ENCODE measurements at regions not wholly inside any gene's neighbourhood (a gene's known extent, or its start where the extent isn't known, plus 50 kb on each side); places are given as distances from the start of the nearest gene placed in this dataset.

GRCh38 chr18:25669741-25670140 lies 317.8 kb upstream of the ZNF521 start:
- FAIRE-seq (no peak), DNase-seq (ENCODE audit: insufficient read length) (no peak)
- no peak for TF ChIP-seq POLR2AphosphoS5 (IDR thresholded peaks at IDR 0.05; ENCODE audit: low read depth, low read length)
- no peak for TF ChIP-seq TAF1 (IDR thresholded peaks at IDR 0.05; ENCODE audit: borderline replicate concordance, low read depth, low read length)
- TF ChIP-seq POLR2A (IDR thresholded peaks at IDR 0.05; ENCODE audit: low read depth, low read length), result no peak

DNA sequence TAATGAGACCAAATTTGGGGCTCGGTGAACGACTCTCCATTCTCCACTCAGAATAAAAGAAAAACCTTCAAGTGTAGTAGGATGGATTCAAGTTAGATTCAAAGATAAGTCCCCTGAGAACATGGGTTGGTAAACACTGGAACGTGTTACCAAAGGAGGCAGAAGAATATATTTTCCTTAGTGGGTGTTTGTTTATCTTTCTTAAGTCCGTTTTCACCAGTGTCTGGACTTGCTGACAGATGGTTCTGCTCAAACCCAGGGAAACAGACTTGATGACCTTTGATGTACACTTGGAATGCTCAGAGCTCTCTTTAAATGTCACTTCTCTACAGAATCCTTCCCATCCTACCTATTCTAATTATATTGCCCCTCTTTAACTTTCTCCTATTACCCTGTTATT lies 310.3 kb upstream of the ZNF521 start:
- no peak for DNase-seq (ENCODE audit: insufficient read length)
- no peak for TF ChIP-seq POLR2A (IDR thresholded peaks at IDR 0.05; ENCODE audit: low read depth, low read length)
- TF ChIP-seq TAF1 (IDR thresholded peaks at IDR 0.05; ENCODE audit: borderline replicate concordance, low read depth, low read length), result no peak
- no peak for TF ChIP-seq POLR2AphosphoS5 (IDR thresholded peaks at IDR 0.05; ENCODE audit: low read depth, low read length)

DNA sequence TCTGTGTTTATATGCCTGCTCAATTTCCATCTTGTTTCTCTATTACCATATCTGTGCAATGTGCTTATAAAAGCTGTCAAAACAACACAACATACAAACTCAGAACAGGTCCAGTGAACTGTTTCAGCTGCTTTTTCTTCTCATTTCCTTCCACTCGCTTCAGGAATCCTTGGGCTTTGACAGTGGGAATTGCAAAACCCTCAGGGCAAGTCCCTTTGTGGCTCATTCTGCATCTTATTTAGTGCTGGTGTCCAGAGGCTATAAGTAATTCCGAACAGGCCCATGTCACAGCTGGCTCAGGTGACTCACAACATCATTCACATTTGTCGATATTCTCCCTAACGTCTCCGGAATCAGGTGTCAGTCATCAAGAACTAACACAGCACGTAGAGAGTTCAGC lies 309.9 kb upstream of the ZNF521 start:
- no peak for DNase-seq (ENCODE audit: insufficient read length)

More for the DNA sequence above, 310.3 kb upstream of the ZNF521 start:
- FAIRE-seq, result no peak

DNA sequence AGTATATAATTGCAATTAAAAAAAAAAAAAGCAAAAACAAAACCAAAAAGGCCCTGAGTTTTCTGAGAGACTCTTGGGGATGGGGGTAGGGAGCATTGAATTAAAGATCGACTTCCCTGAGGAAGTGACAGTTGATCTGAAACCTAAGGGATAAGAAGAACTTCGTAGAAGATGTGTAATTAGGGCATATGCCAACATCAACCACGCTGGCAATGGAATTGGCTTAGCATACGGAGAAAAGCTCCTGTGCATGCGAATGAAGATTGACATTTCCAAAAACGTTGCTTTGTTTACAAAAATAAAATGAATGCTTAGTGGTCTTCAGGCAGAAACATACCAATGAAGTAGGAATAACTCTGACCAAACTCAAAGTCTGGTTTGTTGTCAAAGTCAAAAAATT lies 307.6 kb upstream of the ZNF521 start:
- FAIRE-seq (no peak), DNase-seq (ENCODE audit: insufficient read length) (no peak)
- TF ChIP-seq POLR2A (IDR thresholded peaks at IDR 0.05; ENCODE audit: low read depth, low read length) (no peak), TAF1 (IDR thresholded peaks at IDR 0.05; ENCODE audit: borderline replicate concordance, low read depth, low read length) (no peak), POLR2AphosphoS5 (IDR thresholded peaks at IDR 0.05; ENCODE audit: low read depth, low read length) (no peak)

More for the DNA sequence above, 309.9 kb upstream of the ZNF521 start:
- FAIRE-seq, result no peak
- TF ChIP-seq POLR2AphosphoS5 (IDR thresholded peaks at IDR 0.05; ENCODE audit: low read depth, low read length) (no peak), TAF1 (IDR thresholded peaks at IDR 0.05; ENCODE audit: borderline replicate concordance, low read depth, low read length) (no peak), POLR2A (IDR thresholded peaks at IDR 0.05; ENCODE audit: low read depth, low read length) (no peak)

DNA sequence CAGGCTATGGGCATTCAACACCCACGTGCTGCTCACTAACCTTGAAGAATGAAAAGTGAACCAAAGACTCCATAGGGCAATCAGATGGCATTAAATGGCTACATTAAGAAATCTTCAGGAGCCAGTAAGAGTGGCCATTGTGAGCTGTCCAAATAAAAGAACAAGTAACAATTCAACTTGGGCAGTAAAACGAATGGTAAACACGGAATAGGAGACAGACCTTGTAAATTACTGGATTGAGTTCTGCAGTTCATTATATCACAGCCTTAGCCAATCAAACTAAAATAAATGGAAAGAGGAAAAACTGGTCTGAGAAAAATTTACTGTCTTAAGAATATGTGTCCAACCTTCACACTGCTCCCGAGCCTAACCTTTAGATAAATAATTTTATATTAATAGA lies 306.5 kb upstream of the ZNF521 start:
- FAIRE-seq, result no peak
- no peak for TF ChIP-seq POLR2A (IDR thresholded peaks at IDR 0.05; ENCODE audit: low read depth, low read length)
- TF ChIP-seq TAF1 (IDR thresholded peaks at IDR 0.05; ENCODE audit: borderline replicate concordance, low read depth, low read length), result no peak
- TF ChIP-seq POLR2AphosphoS5 (IDR thresholded peaks at IDR 0.05; ENCODE audit: low read depth, low read length), result no peak
- no peak for DNase-seq (ENCODE audit: insufficient read length)

DNA sequence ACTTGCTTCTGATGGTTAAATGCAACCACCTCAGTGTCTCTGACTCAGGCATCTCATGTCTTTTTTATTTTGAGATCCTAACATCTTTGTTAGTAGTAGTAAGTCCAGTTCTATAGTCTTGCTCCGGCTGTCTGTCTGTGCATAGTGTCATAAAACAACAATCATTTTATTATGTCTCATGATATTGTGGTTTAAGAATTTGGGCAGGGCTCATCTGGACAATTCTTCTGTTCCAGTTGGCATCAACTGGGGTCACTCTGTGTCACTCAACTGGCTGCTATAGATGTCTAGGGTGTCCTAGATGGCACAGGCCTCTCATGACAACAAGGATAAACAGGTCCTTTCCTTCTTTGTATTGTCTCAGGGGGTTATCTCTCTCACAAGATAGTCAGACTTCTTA lies 299.6 kb upstream of the ZNF521 start:
- no peak for TF ChIP-seq POLR2AphosphoS5 (IDR thresholded peaks at IDR 0.05; ENCODE audit: low read depth, low read length)
- no peak for TF ChIP-seq POLR2A (IDR thresholded peaks at IDR 0.05; ENCODE audit: low read depth, low read length)
- no peak for TF ChIP-seq TAF1 (IDR thresholded peaks at IDR 0.05; ENCODE audit: borderline replicate concordance, low read depth, low read length)
- no peak for DNase-seq (ENCODE audit: insufficient read length)
- FAIRE-seq, result no peak

- FAIRE-seq (no peak), DNase-seq (ENCODE audit: insufficient read length) (no peak)
- no peak for TF ChIP-seq POLR2A (IDR thresholded peaks at IDR 0.05; ENCODE audit: low read depth, low read length)
- no peak for TF ChIP-seq TAF1 (IDR thresholded peaks at IDR 0.05; ENCODE audit: borderline replicate concordance, low read depth, low read length)
- no peak for TF ChIP-seq POLR2AphosphoS5 (IDR thresholded peaks at IDR 0.05; ENCODE audit: low read depth, low read length)
Observed at GRCh38 chr18:25650201-25650941, 298.4 kb upstream of the ZNF521 start.

DNA sequence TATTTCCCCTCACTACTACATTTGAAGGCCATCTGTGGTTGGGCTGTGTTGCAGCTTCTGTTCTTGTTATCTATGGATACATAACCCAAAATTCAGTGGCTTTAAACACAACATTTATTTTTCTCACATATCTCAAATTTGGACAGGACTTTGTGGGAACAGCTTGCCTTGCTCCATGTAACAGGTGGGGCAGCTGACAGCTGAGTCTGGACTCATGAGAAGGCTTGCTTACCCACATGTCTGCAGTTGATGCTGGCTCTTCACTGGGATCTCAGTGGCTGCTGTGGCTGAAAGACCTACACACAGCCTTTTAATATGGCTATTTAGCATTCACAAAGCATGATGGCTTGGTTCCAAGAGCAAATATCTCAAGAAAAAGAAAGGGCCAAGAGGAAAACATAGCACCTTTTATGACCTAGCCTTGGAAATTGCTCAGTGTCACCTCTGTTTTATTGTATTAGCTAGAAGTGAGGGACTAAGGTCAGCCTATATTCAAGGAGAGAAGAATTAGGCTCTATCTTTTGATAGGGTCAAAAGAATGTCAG lies 296.8 kb upstream of the ZNF521 start:
- DNase-seq (ENCODE audit: insufficient read length), result no peak
- TF ChIP-seq POLR2A (IDR thresholded peaks at IDR 0.05; ENCODE audit: low read depth, low read length), result no peak
- no peak for TF ChIP-seq POLR2AphosphoS5 (IDR thresholded peaks at IDR 0.05; ENCODE audit: low read depth, low read length)
- TF ChIP-seq TAF1 (IDR thresholded peaks at IDR 0.05; ENCODE audit: borderline replicate concordance, low read depth, low read length), result no peak
- FAIRE-seq, result no peak

GRCh38 chr18:25647404-25647803 lies 295.4 kb upstream of the ZNF521 start:
- FAIRE-seq, result no peak
- TF ChIP-seq POLR2A (IDR thresholded peaks at IDR 0.05; ENCODE audit: low read depth, low read length) (no peak), POLR2AphosphoS5 (IDR thresholded peaks at IDR 0.05; ENCODE audit: low read depth, low read length) (no peak), TAF1 (IDR thresholded peaks at IDR 0.05; ENCODE audit: borderline replicate concordance, low read depth, low read length) (no peak)
- DNase-seq (ENCODE audit: insufficient read length), result no peak

- FAIRE-seq, result no peak
Observed at GRCh38 chr18:25646971-25647370, 295.0 kb upstream of the ZNF521 start.

GRCh38 chr18:25639596-25639995 lies 287.6 kb upstream of the ZNF521 start:
- no peak for FAIRE-seq
- TF ChIP-seq POLR2A (IDR thresholded peaks at IDR 0.05; ENCODE audit: low read depth, low read length) (no peak), POLR2AphosphoS5 (IDR thresholded peaks at IDR 0.05; ENCODE audit: low read depth, low read length) (no peak)
- DNase-seq (ENCODE audit: insufficient read length), result no peak

More at GRCh38 chr18:25646971-25647370, 295.0 kb upstream of the ZNF521 start:
- no peak for DNase-seq (ENCODE audit: insufficient read length)
- no peak for TF ChIP-seq TAF1 (IDR thresholded peaks at IDR 0.05; ENCODE audit: borderline replicate concordance, low read depth, low read length)
- TF ChIP-seq POLR2AphosphoS5 (IDR thresholded peaks at IDR 0.05; ENCODE audit: low read depth, low read length), result no peak
- TF ChIP-seq POLR2A (IDR thresholded peaks at IDR 0.05; ENCODE audit: low read depth, low read length), result no peak

- FAIRE-seq, result no peak
- no peak for DNase-seq (ENCODE audit: insufficient read length)
- TF ChIP-seq POLR2AphosphoS5 (IDR thresholded peaks at IDR 0.05; ENCODE audit: low read depth, low read length) (no peak), POLR2A (IDR thresholded peaks at IDR 0.05; ENCODE audit: low read depth, low read length) (no peak), TAF1 (IDR thresholded peaks at IDR 0.05; ENCODE audit: borderline replicate concordance, low read depth, low read length) (no peak)
Observed at GRCh38 chr18:25633563-25633962, 281.6 kb upstream of the ZNF521 start.

All from GM12892 (cell line).